Mesodermal cell (in vitro differentiated cells): ENCODE measurements at regions not wholly inside any gene's neighbourhood (a gene's known extent, or its start where the extent isn't known, plus 50 kb on each side); places are given as distances from the start of the nearest gene placed in this dataset.

ENCODE experiments used
- H3K27ac ChIP-seq: 2 replicates; pipeline ENCODE4 v1.7.0; 2013; ENCODE audit warnings: mild to moderate bottlenecking, low read depth, low read length, moderate library complexity; ENCODE audit not compliant: severe bottlenecking
- H3K36me3 ChIP-seq: 2 replicates; pipeline ENCODE4 v1.7.1; 2013; ENCODE audit warnings: mild to moderate bottlenecking, low read length, moderate library complexity; ENCODE audit not compliant: control insufficient read depth, insufficient read depth
- H3K4me1 ChIP-seq: one replicate; pipeline ENCODE4 v1.7.1; 2013; ENCODE audit warnings: mild to moderate bottlenecking, low read length; ENCODE audit not compliant: insufficient read depth, control insufficient read depth, poor library complexity, severe bottlenecking
- H3K4me3 ChIP-seq: 2 replicates; pipeline ENCODE4 v1.7.0; 2013; ENCODE audit warnings: low read length, control low read depth, mild to moderate bottlenecking; ENCODE audit not compliant: insufficient read depth, poor library complexity, severe bottlenecking; ENCODE audit errors: extremely low read depth
- H3K9me3 ChIP-seq: 2 replicates; pipeline ENCODE4 v1.7.1; 2013; ENCODE audit warnings: mild to moderate bottlenecking, low read length, moderate library complexity; ENCODE audit not compliant: control insufficient read depth
- WGBS, 2 experiments: methylation state at CpG; one replicate each; pipeline ENCODE4 v1.1.5; 2013; ENCODE audit warnings: missing lambda C conversion rate in 2 of 2; ENCODE audit not compliant: insufficient coverage in 2 of 2; 5-methylcytosine and 5-hydroxymethylcytosine counted together

GRCh38 chr2:181114021-181114420, 133.6 kb downstream of the UBE2E3 start:
- Histone ChIP-seq H3K4me1 (no peaks in the 10 kb centered on the region), H3K27ac (no peak overlapping the region), H3K4me3 (no peak overlapping the region), H3K9me3 (no peaks in the 10 kb centered on the region), H3K36me3 (no peaks in the 10 kb centered on the region)
- WGBS, 2 experiments, result 98 to 100% methylated on average over 2 to 4 of the region's 4 CpGs

GRCh38 chr2:181116261-181116660, 135.9 kb downstream of the UBE2E3 start:
- no peaks in the 10 kb centered on the region for H3K9me3 ChIP-seq
- no peak overlapping the region for H3K4me3 ChIP-seq
- no peak overlapping the region for H3K27ac ChIP-seq
- no peaks in the 10 kb centered on the region for H3K4me1 ChIP-seq
- H3K36me3 ChIP-seq, result no peaks in the 10 kb centered on the region
- WGBS, 2 experiments, result no CpG with 5 or more reads among the region's 1 CpG

- Histone ChIP-seq H3K9me3 (no peaks in the 10 kb centered on the region), H3K36me3 (no peaks in the 10 kb centered on the region), H3K27ac (no peak overlapping the region), H3K4me1 (no peaks in the 10 kb centered on the region), H3K4me3 (no peak overlapping the region)
Measured at GRCh38 chr2:181117206-181117925, 137.0 kb downstream of the UBE2E3 start.

GRCh38 chr2:181120625-181121024, 140.2 kb downstream of the UBE2E3 start:
- WGBS, 2 experiments, result no CpG with 5 or more reads among the region's 1 CpG
- no peak overlapping the region for H3K27ac ChIP-seq
- H3K36me3 ChIP-seq, result no peaks in the 10 kb centered on the region
- H3K9me3 ChIP-seq, result no peaks in the 10 kb centered on the region
- H3K4me1 ChIP-seq, result peaks cover 11% of the 10 kb centered on the region
- no peak overlapping the region for H3K4me3 ChIP-seq

- H3K36me3 ChIP-seq, result no peaks in the 10 kb centered on the region
- no peak overlapping the region for H3K4me3 ChIP-seq
- no peak overlapping the region for H3K27ac ChIP-seq
- no peaks in the 10 kb centered on the region for H3K9me3 ChIP-seq
- peaks cover 11% of the 10 kb centered on the region for H3K4me1 ChIP-seq
Measured at GRCh38 chr2:181121996-181122395, 141.6 kb downstream of the UBE2E3 start.

- Histone ChIP-seq H3K9me3 (no peaks in the 10 kb centered on the region), H3K27ac (no peak overlapping the region), H3K36me3 (no peaks in the 10 kb centered on the region), H3K4me1 (peaks cover 11% of the 10 kb centered on the region), H3K4me3 (no peak overlapping the region)
- WGBS, 2 experiments, result no CpG with 5 or more reads among the region's 2 CpGs
Measured at GRCh38 chr2:181122601-181123000, 142.2 kb downstream of the UBE2E3 start.

GRCh38 chr2:181123798-181124231, 143.4 kb downstream of the UBE2E3 start:
- no peaks in the 10 kb centered on the region for H3K9me3 ChIP-seq
- H3K27ac ChIP-seq, result peak overlapping the region; percentile 50
- WGBS, 2 experiments, result 76 to 81% methylated on average over 1 to 2 of the region's 2 CpGs
- H3K4me3 ChIP-seq, result no peak overlapping the region
- no peaks in the 10 kb centered on the region for H3K36me3 ChIP-seq
- H3K4me1 ChIP-seq, result peaks cover 11% of the 10 kb centered on the region

GRCh38 chr2:181124497-181124896, 144.1 kb downstream of the UBE2E3 start:
- Histone ChIP-seq H3K27ac (no peak overlapping the region), H3K36me3 (no peaks in the 10 kb centered on the region), H3K4me3 (no peak overlapping the region), H3K4me1 (peaks cover 11% of the 10 kb centered on the region), H3K9me3 (no peaks in the 10 kb centered on the region)
- no CpG with 5 or more reads among the region's 3 CpGs for WGBS, 2 experiments

- WGBS, 2 experiments, result 90 to 96% methylated on average over 2 of the region's 2 CpGs
- Histone ChIP-seq H3K36me3 (no peaks in the 10 kb centered on the region), H3K4me1 (peaks cover 11% of the 10 kb centered on the region), H3K4me3 (no peak overlapping the region), H3K9me3 (no peaks in the 10 kb centered on the region), H3K27ac (no peak overlapping the region)
Measured at GRCh38 chr2:181125359-181125758, 145.0 kb downstream of the UBE2E3 start.

- Histone ChIP-seq H3K9me3 (no peaks in the 10 kb centered on the region), H3K4me3 (no peak overlapping the region), H3K36me3 (no peaks in the 10 kb centered on the region), H3K27ac (no peak overlapping the region), H3K4me1 (peaks cover 11% of the 10 kb centered on the region)
- 91 to 95% methylated on average over 3 to 4 of the region's 5 CpGs for WGBS, 2 experiments
Measured at GRCh38 chr2:181126311-181126868, 146.0 kb downstream of the UBE2E3 start.

GRCh38 chr2:181128199-181128598, 147.8 kb downstream of the UBE2E3 start:
- H3K4me3 ChIP-seq, result no peak overlapping the region
- H3K27ac ChIP-seq, result no peak overlapping the region
- H3K36me3 ChIP-seq, result no peaks in the 10 kb centered on the region
- no peaks in the 10 kb centered on the region for H3K9me3 ChIP-seq
- peaks cover 11% of the 10 kb centered on the region for H3K4me1 ChIP-seq
